Neural progenitor cell (in vitro differentiated cells): ENCODE measurements at regions not wholly inside any gene's neighbourhood (a gene's known extent, or its start where the extent isn't known, plus 50 kb on each side); places are given as distances from the start of the nearest gene placed in this dataset.

ENCODE experiments used
- EZH2 ChIP-seq: fragments of 200-600 bp; sonication (generic); IDR thresholded peaks from 2 replicates; pipeline ENCODE4 v1.6.1; 2017; ENCODE audit warnings: antibody characterized with exemption, mild to moderate bottlenecking, moderate library complexity
- EZH2phosphoT487 ChIP-seq: fragments of 200-600 bp; sonication (generic); IDR thresholded peaks from 2 replicates; pipeline ENCODE4 v1.6.1; 2017; ENCODE audit warnings: antibody characterized with exemption
- TF ChIP-seq, protein P1 (sequence below): fragments of 200-600 bp; sonication (generic); IDR thresholded peaks from 2 replicates; pipeline ENCODE4 v1.5.1; 2017; ENCODE audit warnings: antibody characterized with exemption, mild to moderate bottlenecking

DNA sequence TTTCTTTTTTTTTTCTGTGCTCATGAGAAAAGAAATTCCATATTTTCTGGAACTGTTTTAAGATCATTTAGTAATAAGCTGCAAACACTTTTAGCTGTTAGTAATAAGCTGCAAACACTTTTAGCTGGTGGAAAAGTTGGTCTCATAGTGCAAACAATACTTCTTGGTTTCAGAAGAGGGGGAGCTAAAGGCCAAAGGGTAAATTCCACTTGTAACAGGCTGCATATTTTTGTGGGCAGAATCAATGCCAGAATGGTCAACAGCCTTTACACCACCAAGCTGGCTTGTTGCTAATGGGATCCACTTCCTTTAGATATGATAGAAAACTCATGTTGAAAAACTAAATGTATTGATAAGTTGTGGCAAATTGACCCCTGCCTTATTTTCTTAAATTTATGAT lies 356.8 kb downstream of the NR4A2 start:
- TF ChIP-seq, protein P1, sequence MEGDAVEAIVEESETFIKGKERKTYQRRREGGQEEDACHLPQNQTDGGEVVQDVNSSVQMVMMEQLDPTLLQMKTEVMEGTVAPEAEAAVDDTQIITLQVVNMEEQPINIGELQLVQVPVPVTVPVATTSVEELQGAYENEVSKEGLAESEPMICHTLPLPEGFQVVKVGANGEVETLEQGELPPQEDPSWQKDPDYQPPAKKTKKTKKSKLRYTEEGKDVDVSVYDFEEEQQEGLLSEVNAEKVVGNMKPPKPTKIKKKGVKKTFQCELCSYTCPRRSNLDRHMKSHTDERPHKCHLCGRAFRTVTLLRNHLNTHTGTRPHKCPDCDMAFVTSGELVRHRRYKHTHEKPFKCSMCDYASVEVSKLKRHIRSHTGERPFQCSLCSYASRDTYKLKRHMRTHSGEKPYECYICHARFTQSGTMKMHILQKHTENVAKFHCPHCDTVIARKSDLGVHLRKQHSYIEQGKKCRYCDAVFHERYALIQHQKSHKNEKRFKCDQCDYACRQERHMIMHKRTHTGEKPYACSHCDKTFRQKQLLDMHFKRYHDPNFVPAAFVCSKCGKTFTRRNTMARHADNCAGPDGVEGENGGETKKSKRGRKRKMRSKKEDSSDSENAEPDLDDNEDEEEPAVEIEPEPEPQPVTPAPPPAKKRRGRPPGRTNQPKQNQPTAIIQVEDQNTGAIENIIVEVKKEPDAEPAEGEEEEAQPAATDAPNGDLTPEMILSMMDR, result no peak
- TF ChIP-seq EZH2phosphoT487, result no peak
- no peak for TF ChIP-seq EZH2
